ENCODE measurements at regions not wholly inside any gene's neighbourhood (a gene's known extent, or its start where the extent isn't known, plus 50 kb on each side); places are given as distances from the start of the nearest gene placed in this dataset.

- DNase-seq (ENCODE audit: extremely low spot score): no peak
- TF ChIP-seq SP1 (IDR thresholded peaks at IDR 0.05): no peak
- TF ChIP-seq ARNT (IDR thresholded peaks at IDR 0.05): no peak
- no peak for TF ChIP-seq FOXA1 (IDR thresholded peaks at IDR 0.05)
- no peak for TF ChIP-seq NFRKB (IDR thresholded peaks at IDR 0.05)
- no peak for TF ChIP-seq FOXM1 (IDR thresholded peaks at IDR 0.05; ENCODE audit: borderline replicate concordance)
- no peak for TF ChIP-seq ELF4 (IDR thresholded peaks at IDR 0.05)
- TF ChIP-seq PKNOX1 (IDR thresholded peaks at IDR 0.05): no peak
- TF ChIP-seq BHLHE40 (IDR thresholded peaks at IDR 0.05; ENCODE audit: borderline replicate concordance): no peak
- no peak for TF ChIP-seq FOXK2 (IDR thresholded peaks at IDR 0.05)
- TF ChIP-seq ZNF384 (IDR thresholded peaks at IDR 0.05): no peak
- TF ChIP-seq TARDBP (IDR thresholded peaks at IDR 0.05): no peak
- no peak for TF ChIP-seq L3MBTL2 (conservative IDR thresholded peaks at IDR 0.05)
- no peak for TF ChIP-seq CTBP1 (IDR thresholded peaks at IDR 0.05; ENCODE audit: borderline replicate concordance)
- CTCF ChIA-PET: interaction anchor here (0.6 kb wide), 1 partner anchor 658 kb away, joined by 4 read pairs; no protein-coding TSS in a partner anchor
- POLR2A ChIA-PET: no interaction called here
Observed at GRCh38 chr11:111035746-111036145, 209.8 kb upstream of the POU2AF2 start.

- ChIA-PET POLR2A (no interaction called here), CTCF (no interaction called here)
- no peak for TF ChIP-seq PKNOX1 (IDR thresholded peaks at IDR 0.05)
- no peak for TF ChIP-seq BHLHE40 (IDR thresholded peaks at IDR 0.05; ENCODE audit: borderline replicate concordance)
- no peak for TF ChIP-seq TARDBP (IDR thresholded peaks at IDR 0.05)
- no peak for TF ChIP-seq LEF1 (IDR thresholded peaks at IDR 0.05; ENCODE audit: borderline replicate concordance)
- no peak for TF ChIP-seq FOXA1 (IDR thresholded peaks at IDR 0.05)
- TF ChIP-seq HDGF (IDR thresholded peaks at IDR 0.05; ENCODE audit: borderline replicate concordance): no peak
- no peak for TF ChIP-seq ZNF384 (IDR thresholded peaks at IDR 0.05)
- no peak for TF ChIP-seq SUZ12 (IDR thresholded peaks at IDR 0.05)
- TF ChIP-seq CTBP1 (IDR thresholded peaks at IDR 0.05; ENCODE audit: borderline replicate concordance): no peak
- no peak for TF ChIP-seq FOXM1 (IDR thresholded peaks at IDR 0.05; ENCODE audit: borderline replicate concordance)
- TF ChIP-seq SP1 (IDR thresholded peaks at IDR 0.05): no peak
- TF ChIP-seq ELF4 (IDR thresholded peaks at IDR 0.05): no peak
- no peak for TF ChIP-seq NFRKB (IDR thresholded peaks at IDR 0.05)
- TF ChIP-seq L3MBTL2 (conservative IDR thresholded peaks at IDR 0.05): no peak
- TF ChIP-seq FOXK2 (IDR thresholded peaks at IDR 0.05): no peak
- TF ChIP-seq ARNT (IDR thresholded peaks at IDR 0.05): no peak
- DNase-seq (ENCODE audit: extremely low spot score): no peak
Observed at GRCh38 chr11:111026241-111026640, 219.3 kb upstream of the POU2AF2 start.

- TF ChIP-seq HDGF (IDR thresholded peaks at IDR 0.05; ENCODE audit: borderline replicate concordance): no peak
- no peak for TF ChIP-seq NFRKB (IDR thresholded peaks at IDR 0.05)
- no peak for TF ChIP-seq PKNOX1 (IDR thresholded peaks at IDR 0.05)
- TF ChIP-seq ELF4 (IDR thresholded peaks at IDR 0.05): no peak
- no peak for TF ChIP-seq FOXA1 (IDR thresholded peaks at IDR 0.05)
- no peak for TF ChIP-seq SP1 (IDR thresholded peaks at IDR 0.05)
- no peak for TF ChIP-seq LEF1 (IDR thresholded peaks at IDR 0.05; ENCODE audit: borderline replicate concordance)
- POLR2A ChIA-PET: no interaction called here
- no peak for DNase-seq (ENCODE audit: extremely low spot score)
- CTCF ChIA-PET: no interaction called here
Observed at GRCh38 chr11:111021131-111021530, 224.4 kb upstream of the POU2AF2 start.

GRCh38 chr11:111019871-111020670, 225.5 kb upstream of the POU2AF2 start:
- CTCF ChIA-PET: no interaction called here
- no peak for DNase-seq (ENCODE audit: extremely low spot score)
- no peak for TF ChIP-seq FOXA1 (IDR thresholded peaks at IDR 0.05)
- TF ChIP-seq SUZ12 (IDR thresholded peaks at IDR 0.05): no peak
- no peak for TF ChIP-seq NFRKB (IDR thresholded peaks at IDR 0.05)
- no peak for TF ChIP-seq L3MBTL2 (conservative IDR thresholded peaks at IDR 0.05)
- TF ChIP-seq LEF1 (IDR thresholded peaks at IDR 0.05; ENCODE audit: borderline replicate concordance): no peak
- POLR2A ChIA-PET: no interaction called here

GRCh38 chr11:111019451-111019850, 226.1 kb upstream of the POU2AF2 start:
- no peak for TF ChIP-seq SUZ12 (IDR thresholded peaks at IDR 0.05)
- no peak for TF ChIP-seq FOXK2 (IDR thresholded peaks at IDR 0.05)
- no peak for TF ChIP-seq BHLHE40 (IDR thresholded peaks at IDR 0.05; ENCODE audit: borderline replicate concordance)

GRCh38 chr11:111018566-111018965, 227.0 kb upstream of the POU2AF2 start:
- DNase-seq (ENCODE audit: extremely low spot score): no peak
- ChIA-PET POLR2A (no interaction called here), CTCF (no interaction called here)
- TF ChIP-seq CTBP1 (IDR thresholded peaks at IDR 0.05; ENCODE audit: borderline replicate concordance) (no peak), PKNOX1 (IDR thresholded peaks at IDR 0.05) (no peak), ZNF384 (IDR thresholded peaks at IDR 0.05) (no peak), FOXA1 (IDR thresholded peaks at IDR 0.05) (no peak), BHLHE40 (IDR thresholded peaks at IDR 0.05; ENCODE audit: borderline replicate concordance) (no peak), TARDBP (IDR thresholded peaks at IDR 0.05) (no peak), SP1 (IDR thresholded peaks at IDR 0.05) (no peak), LEF1 (IDR thresholded peaks at IDR 0.05; ENCODE audit: borderline replicate concordance) (no peak), HDGF (IDR thresholded peaks at IDR 0.05; ENCODE audit: borderline replicate concordance) (no peak), L3MBTL2 (conservative IDR thresholded peaks at IDR 0.05) (no peak), NFRKB (IDR thresholded peaks at IDR 0.05) (no peak), ARNT (IDR thresholded peaks at IDR 0.05) (no peak), ELF4 (IDR thresholded peaks at IDR 0.05) (no peak), SUZ12 (IDR thresholded peaks at IDR 0.05) (no peak), FOXM1 (IDR thresholded peaks at IDR 0.05; ENCODE audit: borderline replicate concordance) (no peak), FOXK2 (IDR thresholded peaks at IDR 0.05) (no peak)

More at GRCh38 chr11:111019451-111019850, 226.1 kb upstream of the POU2AF2 start:
- ChIA-PET POLR2A (no interaction called here), CTCF (no interaction called here)
- DNase-seq (ENCODE audit: extremely low spot score): no peak
